NCI-H69 (cell line): ENCODE measurements at regions not wholly inside any gene's neighbourhood (a gene's known extent, or its start where the extent isn't known, plus 50 kb on each side); places are given as distances from the start of the nearest gene placed in this dataset.

Source experiments
- DNase-seq: peaks from one replicate; lab custom pipeline; 2025; lab: John Stamatoyannopoulos, UW

- no peak for DNase-seq
These were observed 65.7 kb downstream of the SLITRK5 start for GRCh38 chr13:87736849-87737385.

DNA sequence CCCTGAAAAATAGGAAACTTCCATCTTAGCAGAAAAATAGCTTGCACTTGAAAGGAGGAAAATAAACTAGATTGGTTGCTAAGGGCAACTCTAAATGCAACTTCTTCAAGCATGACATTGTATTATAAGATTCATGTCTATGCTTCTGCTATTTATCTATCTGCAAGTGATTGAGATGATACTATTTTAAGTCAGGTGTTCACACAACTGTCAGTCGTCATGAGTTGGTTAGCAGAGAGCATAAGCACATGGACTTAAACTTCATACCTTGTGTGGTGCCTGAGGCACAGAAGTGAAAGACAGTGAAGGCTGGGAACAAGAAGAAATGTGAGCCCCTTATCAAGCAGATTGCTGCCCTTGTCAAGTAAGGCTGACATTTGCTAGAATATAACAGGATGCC, 82.9 kb downstream of the SLITRK5 start:
- DNase-seq, result peak; percentile 25

DNA sequence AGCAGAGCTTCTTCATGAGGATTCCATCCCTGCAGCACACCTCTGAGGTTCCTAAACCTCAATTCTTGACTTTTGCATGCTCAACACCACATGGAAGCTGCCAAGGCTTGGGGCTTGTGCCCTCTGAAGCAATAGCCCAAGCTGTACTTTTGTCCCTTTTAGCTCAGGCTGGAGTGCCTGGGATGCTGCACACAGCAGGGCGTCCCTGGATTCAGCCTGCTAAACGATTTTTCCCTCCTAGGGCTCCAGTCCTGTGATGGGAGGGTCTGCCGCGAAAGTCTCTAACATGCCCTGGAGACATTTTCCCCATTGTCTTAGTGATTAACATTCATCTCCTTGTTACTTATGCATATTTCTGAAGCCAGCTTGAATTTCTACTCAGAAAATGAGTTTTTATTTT, 98.3 kb downstream of the SLITRK5 start:
- DNase-seq, result no peak

GRCh38 chr13:87777387-87777786, 106.2 kb downstream of the SLITRK5 start:
- DNase-seq, result peak; percentile 61

DNA sequence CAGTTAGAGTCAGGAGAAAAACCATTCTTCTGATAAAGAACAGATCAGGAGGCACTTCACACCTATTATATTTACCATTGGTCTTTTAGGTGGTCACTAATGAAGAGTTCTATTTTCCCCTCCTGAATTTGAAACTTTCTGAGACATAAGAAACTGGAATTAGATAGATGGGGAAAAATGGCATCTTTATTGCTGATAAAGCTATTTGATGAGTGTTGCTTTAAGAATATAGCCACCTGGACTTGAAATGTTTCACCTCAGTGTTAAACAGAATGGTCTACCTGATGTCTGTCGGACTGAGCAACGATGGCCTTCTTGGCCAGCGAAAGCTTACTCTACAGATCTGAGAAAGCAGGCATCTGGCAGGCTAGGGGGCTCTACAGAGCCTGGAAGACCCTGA, 107.0 kb downstream of the SLITRK5 start:
- no peak for DNase-seq

DNA sequence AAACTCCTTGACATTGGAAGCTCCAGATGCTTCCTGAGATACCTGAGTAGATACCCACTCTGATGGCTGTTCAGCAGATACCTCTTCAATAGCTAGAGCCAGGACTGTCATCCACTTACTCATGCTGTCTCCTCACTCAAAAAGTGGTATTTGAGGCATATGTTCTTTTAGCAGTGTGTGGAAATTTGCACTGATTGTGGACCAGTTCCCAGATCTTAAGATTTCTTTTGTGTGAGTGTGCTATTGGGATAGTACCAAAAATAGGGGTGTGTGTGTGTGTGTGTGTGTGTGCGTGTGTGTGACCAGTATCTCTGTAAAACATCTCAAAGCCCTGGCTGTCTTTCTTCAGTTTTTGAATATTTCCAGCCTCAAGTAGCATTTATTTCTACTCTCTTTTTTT, 108.3 kb downstream of the SLITRK5 start:
- DNase-seq, result no peak

GRCh38 chr13:87783366-87783765, 112.2 kb downstream of the SLITRK5 start:
- DNase-seq, result no peak

- DNase-seq, result no peak
These were observed 117.2 kb downstream of the SLITRK5 start for GRCh38 chr13:87788363-87788762.

DNA sequence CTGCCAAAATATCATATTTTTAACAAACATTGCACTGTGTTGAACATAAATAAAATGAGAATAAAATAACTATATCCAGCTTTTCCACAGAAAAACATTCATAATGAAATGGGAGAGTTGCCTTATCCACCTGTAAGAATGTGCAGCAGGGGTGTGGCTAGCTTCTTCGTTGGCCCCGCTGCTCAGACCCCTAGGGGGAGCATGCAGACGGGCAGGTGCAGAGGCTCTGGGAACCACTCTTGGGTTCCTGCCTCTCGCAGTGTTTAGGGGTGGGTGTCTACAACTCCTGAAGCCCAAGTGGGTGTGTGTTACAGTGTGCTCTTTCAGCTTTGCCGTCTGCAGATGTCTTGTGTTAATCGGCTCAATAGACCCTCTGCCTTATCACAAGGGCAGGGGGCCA, 121.7 kb downstream of the SLITRK5 start:
- peak; percentile 52 for DNase-seq

DNA sequence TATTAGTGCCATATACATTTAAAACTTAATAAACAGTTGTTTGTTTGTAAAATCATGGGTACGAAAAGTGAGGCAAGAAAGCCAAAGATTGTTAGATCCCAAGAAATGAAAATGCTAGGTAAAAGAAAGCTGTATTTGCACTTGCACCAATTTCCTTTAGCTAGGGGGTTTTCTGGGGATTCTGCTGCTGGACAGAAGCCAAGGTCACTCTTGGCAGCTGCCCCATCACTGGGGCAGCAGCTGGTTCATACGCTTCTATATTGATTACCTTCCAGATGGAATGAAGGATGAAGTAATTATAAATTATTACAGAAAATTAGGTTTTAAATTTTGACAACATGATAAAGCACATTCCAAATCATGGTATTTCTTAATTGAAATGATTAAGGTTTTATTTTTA, 127.4 kb downstream of the SLITRK5 start:
- DNase-seq, result peak; percentile 89

GRCh38 chr13:87810391-87810801, 139.2 kb downstream of the SLITRK5 start:
- DNase-seq, result peak; percentile 83

DNA sequence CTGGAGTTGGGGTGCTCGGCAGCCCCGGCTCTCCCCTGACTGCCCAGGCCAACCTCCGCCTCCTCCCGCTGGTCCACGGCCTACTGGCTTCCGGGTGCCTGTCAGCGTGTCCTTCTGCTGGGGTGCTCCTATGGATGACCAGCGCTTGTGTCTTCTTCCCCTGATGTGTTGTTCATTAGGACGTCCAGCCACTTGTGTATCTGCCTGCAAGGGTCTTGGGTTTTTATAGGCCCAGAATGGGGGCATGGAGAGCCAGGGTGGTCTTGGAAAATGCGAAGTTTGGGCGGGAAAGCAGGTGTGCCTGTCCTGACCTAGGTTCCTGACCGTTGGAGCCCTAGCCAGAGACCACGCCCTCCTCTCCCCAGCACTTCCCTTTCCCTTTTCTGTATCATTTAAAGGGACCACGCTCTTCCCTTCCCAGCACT, 139.8 kb downstream of the SLITRK5 start:
- peak; percentile 64 for DNase-seq

DNA sequence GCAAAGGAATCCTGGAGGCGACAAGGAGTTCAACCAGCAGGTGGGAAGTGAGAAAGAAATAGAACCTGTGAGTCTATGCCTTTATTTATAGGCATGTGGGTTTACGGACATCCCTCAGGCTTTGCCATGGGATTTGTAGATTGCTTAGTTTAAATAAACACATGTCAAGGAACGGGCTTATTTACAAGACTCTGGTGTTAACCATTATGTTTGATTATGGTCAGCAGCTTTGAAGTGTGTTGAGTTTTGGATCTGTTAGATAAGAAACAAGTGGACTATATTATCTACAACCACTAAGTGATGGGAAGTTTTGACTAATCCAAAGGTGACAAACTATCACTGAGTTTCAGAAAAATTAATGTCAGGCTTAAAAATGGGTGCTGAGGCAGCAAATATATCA, 143.2 kb downstream of the SLITRK5 start:
- peak; percentile 29 for DNase-seq

DNA sequence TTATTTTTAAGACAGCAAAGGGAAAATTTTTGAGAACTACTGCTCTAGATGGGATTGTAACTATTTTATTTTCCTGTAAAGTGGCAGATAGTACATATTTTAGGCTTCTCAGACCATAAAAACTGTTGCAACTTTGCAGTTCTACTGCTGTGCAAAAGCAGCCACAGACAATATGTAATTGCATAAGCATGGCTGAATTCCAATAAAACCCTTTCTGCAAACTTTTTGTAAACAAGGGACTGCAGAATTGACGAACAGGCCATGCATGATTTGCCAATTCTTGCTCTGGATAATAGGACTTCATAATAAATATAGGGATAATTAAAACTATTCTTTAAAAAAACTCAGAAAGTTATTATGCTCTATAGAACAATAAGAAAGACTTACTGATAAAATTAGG, 149.1 kb downstream of the SLITRK5 start:
- peak; percentile 67 for DNase-seq

GRCh38 chr13:87821512-87821911, 150.3 kb downstream of the SLITRK5 start:
- DNase-seq, result peak; percentile 51

GRCh38 chr13:87826301-87826700, 155.1 kb downstream of the SLITRK5 start:
- peak; percentile 53 for DNase-seq

DNA sequence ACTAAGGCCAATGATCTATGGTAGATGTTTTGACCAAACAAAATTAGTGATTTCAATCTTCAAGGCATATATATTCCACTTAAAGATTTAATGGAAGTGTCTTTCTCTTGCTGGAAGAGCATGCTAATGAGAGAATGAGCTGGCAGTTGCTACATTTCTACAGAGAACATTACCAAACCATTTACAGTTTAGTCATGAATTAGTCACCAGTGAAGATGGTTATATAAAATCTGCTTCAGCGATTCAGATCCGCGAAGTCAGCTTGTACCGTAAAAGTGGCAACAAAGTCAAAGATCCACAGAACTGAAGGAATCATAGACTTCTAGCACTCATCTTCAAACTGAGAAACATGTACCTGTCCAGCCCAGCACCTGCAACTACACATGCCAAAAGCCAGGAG, 156.3 kb downstream of the SLITRK5 start:
- DNase-seq, result peak; percentile 49

GRCh38 chr13:87837522-87837921, 166.4 kb downstream of the SLITRK5 start:
- peak; percentile 37 for DNase-seq

GRCh38 chr13:87837946-87838345, 166.8 kb downstream of the SLITRK5 start:
- DNase-seq, result peak; percentile 80

- no peak for DNase-seq
These were observed 180.2 kb downstream of the SLITRK5 start for GRCh38 chr13:87851410-87851809.

GRCh38 chr13:87855553-87855952, 184.4 kb downstream of the SLITRK5 start:
- DNase-seq, result no peak

- DNase-seq, result no peak
These were observed 188.1 kb downstream of the SLITRK5 start for GRCh38 chr13:87859261-87859660.

GRCh38 chr13:87867426-87867825, 196.3 kb downstream of the SLITRK5 start:
- DNase-seq, result peak; percentile 41

DNA sequence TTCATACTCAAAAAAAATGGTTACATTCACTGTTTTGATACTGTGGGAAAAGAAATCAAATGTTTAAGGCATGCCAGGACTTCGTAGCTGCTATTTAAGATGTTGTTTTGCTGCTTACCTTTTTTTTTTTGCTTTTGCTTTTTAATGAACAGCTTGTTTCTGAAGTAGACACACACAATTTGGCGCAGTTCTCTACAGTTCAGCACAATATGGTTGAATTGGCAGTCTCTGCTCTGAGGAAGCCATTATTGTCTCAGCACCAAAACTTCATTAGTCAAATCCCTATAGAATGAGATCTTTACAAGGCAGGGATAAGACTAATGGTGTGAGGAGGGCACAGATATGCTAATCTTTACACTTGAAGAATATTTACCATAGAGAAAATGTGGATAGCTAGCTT, 197.6 kb downstream of the SLITRK5 start:
- DNase-seq, result no peak

GRCh38 chr13:87872813-87873212, 201.6 kb downstream of the SLITRK5 start:
- DNase-seq, result peak; percentile 26
